ENCODE measurements at regions not wholly inside any gene's neighbourhood (a gene's known extent, or its start where the extent isn't known, plus 50 kb on each side); places are given as distances from the start of the nearest gene placed in this dataset.

DNA sequence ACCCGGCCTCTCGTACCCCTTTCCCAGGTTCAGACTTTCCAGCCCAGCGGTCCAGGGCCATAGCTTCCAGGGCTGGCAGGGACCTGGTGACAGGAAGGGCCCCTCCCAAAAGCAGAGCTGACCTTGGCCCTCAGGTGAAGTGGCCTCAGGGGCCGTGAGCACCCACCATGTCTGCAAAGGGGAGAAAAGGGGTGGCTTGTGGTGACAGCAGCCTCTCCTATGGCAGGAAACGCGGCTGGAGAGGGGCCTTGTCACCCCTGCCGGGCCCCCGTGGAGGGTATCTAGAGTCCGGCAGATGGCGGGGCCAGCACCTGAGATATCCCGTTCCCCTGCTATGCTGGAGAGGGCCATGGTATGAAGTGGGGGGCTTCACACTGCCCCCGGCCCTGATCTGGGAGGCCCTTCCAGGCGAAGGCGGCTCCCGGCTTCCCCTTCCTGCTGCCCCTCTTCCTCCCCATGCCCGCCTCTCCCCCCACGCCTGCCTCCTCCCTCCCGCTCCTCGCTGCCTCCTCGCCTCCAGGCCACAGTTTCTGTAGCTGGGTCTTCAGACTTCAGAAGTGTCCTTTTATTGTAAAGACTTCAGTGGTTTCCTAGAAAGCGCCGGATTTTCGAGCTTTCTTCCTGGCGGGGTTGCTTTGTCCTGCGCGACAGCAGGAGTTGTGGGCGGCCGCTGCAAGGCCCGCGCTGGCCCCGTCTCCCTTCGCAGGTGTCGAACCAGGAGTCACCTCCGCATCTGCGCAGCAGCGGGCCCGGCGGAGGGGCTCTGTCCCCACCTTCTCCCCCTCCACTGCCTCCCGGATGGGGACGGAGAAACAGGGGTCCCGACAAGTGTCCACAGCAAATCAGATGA is 240.5 kb upstream of the MYT1L start:
- H3K27ac ChIP-seq, result no peak overlapping the region
- H3K36me3 ChIP-seq, result no peaks in the 10 kb centered on the region
- no peaks in the 10 kb centered on the region for H3K4me1 ChIP-seq
- WGBS, 5 donors, result 88 to 92% (median 89%) methylated on average over 38 to 41 of the region's 41 CpGs
- peaks cover 0 to 7% (median 0%) of the 10 kb centered on the region in 7 donors for H3K27me3 ChIP-seq (replicated peaks in 1 of 7)
- no peak for TF ChIP-seq POLR2AphosphoS5 (IDR thresholded peaks at IDR 0.05)
- no peak for TF ChIP-seq POLR2A (IDR thresholded peaks at IDR 0.05)
- TF ChIP-seq, protein P1, sequence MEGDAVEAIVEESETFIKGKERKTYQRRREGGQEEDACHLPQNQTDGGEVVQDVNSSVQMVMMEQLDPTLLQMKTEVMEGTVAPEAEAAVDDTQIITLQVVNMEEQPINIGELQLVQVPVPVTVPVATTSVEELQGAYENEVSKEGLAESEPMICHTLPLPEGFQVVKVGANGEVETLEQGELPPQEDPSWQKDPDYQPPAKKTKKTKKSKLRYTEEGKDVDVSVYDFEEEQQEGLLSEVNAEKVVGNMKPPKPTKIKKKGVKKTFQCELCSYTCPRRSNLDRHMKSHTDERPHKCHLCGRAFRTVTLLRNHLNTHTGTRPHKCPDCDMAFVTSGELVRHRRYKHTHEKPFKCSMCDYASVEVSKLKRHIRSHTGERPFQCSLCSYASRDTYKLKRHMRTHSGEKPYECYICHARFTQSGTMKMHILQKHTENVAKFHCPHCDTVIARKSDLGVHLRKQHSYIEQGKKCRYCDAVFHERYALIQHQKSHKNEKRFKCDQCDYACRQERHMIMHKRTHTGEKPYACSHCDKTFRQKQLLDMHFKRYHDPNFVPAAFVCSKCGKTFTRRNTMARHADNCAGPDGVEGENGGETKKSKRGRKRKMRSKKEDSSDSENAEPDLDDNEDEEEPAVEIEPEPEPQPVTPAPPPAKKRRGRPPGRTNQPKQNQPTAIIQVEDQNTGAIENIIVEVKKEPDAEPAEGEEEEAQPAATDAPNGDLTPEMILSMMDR (IDR thresholded peaks at IDR 0.05 in 8 of 11, conservative IDR thresholded peaks at IDR 0.05 in 3 of 11), result no peak
- intact Hi-C loops (cut with DNase I; ENCODE audit: low total_unique reads), result no loop called here
- no peak overlapping the region for H3K4me3 ChIP-seq
- peaks cover 0 to 3% (median 0%) of the 10 kb centered on the region in 8 donors for H3K9me3 ChIP-seq
- DNase-seq, result peak; percentile 68

DNA sequence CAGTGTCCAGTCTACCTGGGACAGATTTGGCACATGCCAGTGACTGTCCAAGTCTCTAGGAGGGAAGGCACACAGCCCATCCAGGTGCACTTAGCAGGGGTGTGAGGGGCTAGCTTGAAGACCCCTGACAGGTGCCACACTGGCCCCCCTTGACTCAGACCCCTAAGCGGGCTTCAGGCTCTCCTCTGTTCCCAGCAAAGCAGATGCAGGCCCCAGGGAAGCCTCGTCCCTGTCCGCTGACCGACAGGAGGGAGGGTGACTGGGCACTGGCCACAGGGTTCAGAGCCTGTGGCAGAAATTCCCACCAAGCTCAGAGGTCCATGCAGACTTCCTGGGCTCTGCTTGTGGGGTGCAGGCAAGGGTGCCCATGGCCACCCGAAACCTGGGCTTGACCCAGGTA is 239.8 kb upstream of the MYT1L start:
- intact Hi-C loops (cut with DNase I; ENCODE audit: low total_unique reads), result no loop called here

DNA sequence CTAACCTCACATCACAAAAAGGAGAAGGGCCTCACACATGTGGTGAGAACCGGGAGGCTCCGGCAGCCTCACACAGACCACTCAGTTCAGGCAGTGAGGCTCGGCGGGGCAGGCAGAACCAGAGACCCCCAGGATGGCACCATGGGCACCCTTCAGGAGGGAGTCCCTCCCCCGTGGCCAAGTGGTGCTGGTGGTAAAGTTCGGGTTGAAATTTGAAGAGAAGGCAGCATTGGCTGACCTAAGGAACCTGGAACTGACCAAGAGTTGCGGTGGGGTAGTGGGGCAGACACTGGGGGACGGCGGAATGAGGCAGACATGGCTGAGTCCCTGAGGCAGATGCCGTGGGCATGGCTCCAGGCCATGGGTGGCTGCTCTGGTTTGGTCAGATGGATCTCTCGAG is 239.3 kb upstream of the MYT1L start:
- TF ChIP-seq, protein P1 (IDR thresholded peaks at IDR 0.05 in 8 of 11, conservative IDR thresholded peaks at IDR 0.05 in 3 of 11), result no peak
- no peak for TF ChIP-seq POLR2A (IDR thresholded peaks at IDR 0.05)
- TF ChIP-seq POLR2AphosphoS5 (IDR thresholded peaks at IDR 0.05), result no peak
- DNase-seq, result peak; percentile 59
- H3K27ac ChIP-seq, result no peak overlapping the region

More for the DNA sequence above, 239.8 kb upstream of the MYT1L start:
- H3K27ac ChIP-seq, result no peak overlapping the region
- H3K9me3 ChIP-seq, result peaks cover 0 to 3% (median 0%) of the 10 kb centered on the region in 8 donors
- H3K27me3 ChIP-seq (replicated peaks in 1 of 7), result peaks cover 0 to 7% (median 0%) of the 10 kb centered on the region in 7 donors
- H3K36me3 ChIP-seq, result no peaks in the 10 kb centered on the region
- peak; percentile 60 for DNase-seq
- H3K4me1 ChIP-seq, result no peaks in the 10 kb centered on the region
- TF ChIP-seq POLR2AphosphoS5 (IDR thresholded peaks at IDR 0.05) (no peak), POLR2A (IDR thresholded peaks at IDR 0.05) (no peak)
- TF ChIP-seq, protein P1 (IDR thresholded peaks at IDR 0.05 in 8 of 11, conservative IDR thresholded peaks at IDR 0.05 in 3 of 11), result no peak
- WGBS, 5 donors, result 80 to 94% (median 89%) methylated on average over 1 to 5 of the region's 5 CpGs
- no peak overlapping the region for H3K4me3 ChIP-seq

DNA sequence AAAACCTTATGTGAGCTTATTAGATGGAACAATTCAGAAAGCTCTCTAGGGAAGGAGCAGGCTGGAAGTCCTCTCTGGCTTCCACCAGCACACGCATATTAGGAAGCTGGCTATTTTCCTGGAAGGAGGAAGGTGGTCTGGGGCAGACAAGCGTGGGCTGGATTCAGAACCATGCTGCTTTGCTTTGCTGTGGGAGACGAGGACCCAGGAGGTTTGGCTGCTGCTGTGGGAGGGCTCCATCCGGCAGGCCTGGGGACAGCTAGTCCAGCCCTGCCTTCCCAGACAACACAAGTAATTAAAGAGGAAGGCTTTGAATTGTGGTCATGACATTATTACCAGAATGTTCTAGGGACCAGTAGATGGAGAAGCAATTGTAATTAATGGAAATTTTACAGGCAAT is 238.8 kb upstream of the MYT1L start:
- no peaks in the 10 kb centered on the region for H3K36me3 ChIP-seq
- peaks cover 0 to 6% (median 0%) of the 10 kb centered on the region in 7 donors for H3K27me3 ChIP-seq (replicated peaks in 1 of 7)
- peak; percentile 36 for DNase-seq
- no peaks in the 10 kb centered on the region for H3K4me1 ChIP-seq
- H3K27ac ChIP-seq, result no peak overlapping the region
- H3K9me3 ChIP-seq, result peaks cover 0 to 3% (median 0%) of the 10 kb centered on the region in 8 donors
- intact Hi-C loops (cut with DNase I; ENCODE audit: low total_unique reads), result no loop called here
- no peak overlapping the region for H3K4me3 ChIP-seq
- WGBS, 5 donors, result 74 to 86% (median 76%) methylated on average over 4 of the region's 4 CpGs
- TF ChIP-seq, protein P1 (IDR thresholded peaks at IDR 0.05 in 8 of 11, conservative IDR thresholded peaks at IDR 0.05 in 3 of 11), result no peak
- TF ChIP-seq POLR2A (IDR thresholded peaks at IDR 0.05) (no peak), POLR2AphosphoS5 (IDR thresholded peaks at IDR 0.05) (no peak)

More for the DNA sequence above, 239.3 kb upstream of the MYT1L start:
- intact Hi-C loops (cut with DNase I; ENCODE audit: low total_unique reads), result no loop called here
- WGBS, 5 donors, result 85 to 87% (median 86%) methylated on average over 9 to 11 of the region's 11 CpGs
- H3K27me3 ChIP-seq (replicated peaks in 1 of 7), result peaks cover 0 to 7% (median 0%) of the 10 kb centered on the region in 7 donors
- no peaks in the 10 kb centered on the region for H3K4me1 ChIP-seq
- H3K36me3 ChIP-seq, result no peaks in the 10 kb centered on the region
- H3K4me3 ChIP-seq, result no peak overlapping the region
- peaks cover 0 to 3% (median 0%) of the 10 kb centered on the region in 8 donors for H3K9me3 ChIP-seq

All from spleen (tissue), 11 donors.